HEK293T (cell line): ENCODE measurements at regions not wholly inside any gene's neighbourhood (a gene's known extent, or its start where the extent isn't known, plus 50 kb on each side); places are given as distances from the start of the nearest gene placed in this dataset.

Experiments used
- CTCF ChIA-PET: fragments of 350-600 bp; formaldehyde crosslinking; extraction: SDS; loops from one replicate; lab custom pipeline; 2021; ENCODE audit warnings: antibody characterized with exemption, inconsistent platforms; lab: Yijun Ruan, JAX
- POLR2A ChIA-PET: fragments of 350-600 bp; formaldehyde crosslinking; extraction: SDS; loops from one replicate; lab custom pipeline; 2020; ENCODE audit warnings: antibody characterized with exemption, inconsistent platforms; lab: Yijun Ruan, JAX
- DNase-seq: peaks from one replicate; pipeline ENCODE4 v3.0.0; 2012; ENCODE audit warnings: mixed read lengths; ENCODE audit errors: extremely low spot score
- ARNT ChIP-seq: fragments of 450-650 bp; IDR thresholded peaks from 2 replicates; pipeline ENCODE4 v1.6.1; 2017; ENCODE audit warnings: mild to moderate bottlenecking
- BHLHE40 ChIP-seq: fragments of 450-650 bp; IDR thresholded peaks from 2 replicates; pipeline ENCODE4 v1.6.1; 2016; ENCODE audit warnings: mild to moderate bottlenecking, moderate library complexity, borderline replicate concordance
- CTBP1 ChIP-seq: fragments of 450-650 bp; IDR thresholded peaks from 2 replicates; pipeline ENCODE4 v1.6.1; 2016; ENCODE audit warnings: borderline replicate concordance
- ELF4 ChIP-seq: fragments of 450-650 bp; IDR thresholded peaks from 2 replicates; pipeline ENCODE4 v1.6.1; 2017; ENCODE audit warnings: antibody characterized with exemption
- FOXA1 ChIP-seq: fragments of 450-650 bp; IDR thresholded peaks from 2 replicates; pipeline ENCODE4 v1.6.1; 2016; ENCODE audit warnings: mild to moderate bottlenecking
- FOXK2 ChIP-seq: fragments of 450-650 bp; IDR thresholded peaks from 2 replicates; pipeline ENCODE4 v1.6.1; 2016; ENCODE audit warnings: mild to moderate bottlenecking
- FOXM1 ChIP-seq: fragments of 450-650 bp; IDR thresholded peaks from 2 replicates; pipeline ENCODE4 v1.6.1; 2017; ENCODE audit warnings: mild to moderate bottlenecking, borderline replicate concordance
- HDGF ChIP-seq: fragments of 450-650 bp; IDR thresholded peaks from 2 replicates; pipeline ENCODE4 v1.6.1; 2017; ENCODE audit warnings: antibody characterized with exemption, borderline replicate concordance
- L3MBTL2 ChIP-seq: fragments of 450-650 bp; conservative IDR thresholded peaks from 2 replicates; pipeline ENCODE4 v1.6.1; 2016; ENCODE audit warnings: mild to moderate bottlenecking
- LEF1 ChIP-seq: fragments of 450-650 bp; IDR thresholded peaks from 2 replicates; pipeline ENCODE4 v1.6.1; 2017; ENCODE audit warnings: mild to moderate bottlenecking, borderline replicate concordance
- NFRKB ChIP-seq: fragments of 450-650 bp; IDR thresholded peaks from 2 replicates; pipeline ENCODE4 v1.6.1; 2016; ENCODE audit warnings: mild to moderate bottlenecking, moderate library complexity
- SP1 ChIP-seq: fragments of 450-650 bp; IDR thresholded peaks from 2 replicates; pipeline ENCODE4 v1.6.1; 2017
- SUZ12 ChIP-seq: fragments of 450-650 bp; IDR thresholded peaks from 2 replicates; pipeline ENCODE4 v1.6.1; 2016; ENCODE audit warnings: mild to moderate bottlenecking
- TARDBP ChIP-seq: fragments of 450-650 bp; IDR thresholded peaks from 2 replicates; pipeline ENCODE4 v1.6.1; 2016
- ZNF384 ChIP-seq: fragments of 450-650 bp; IDR thresholded peaks from 2 replicates; pipeline ENCODE4 v1.6.1; 2016
- TF ChIP-seq, protein P1 (sequence below): fragments of 450-650 bp; IDR thresholded peaks from 2 replicates; pipeline ENCODE4 v1.6.1; 2016

DNA sequence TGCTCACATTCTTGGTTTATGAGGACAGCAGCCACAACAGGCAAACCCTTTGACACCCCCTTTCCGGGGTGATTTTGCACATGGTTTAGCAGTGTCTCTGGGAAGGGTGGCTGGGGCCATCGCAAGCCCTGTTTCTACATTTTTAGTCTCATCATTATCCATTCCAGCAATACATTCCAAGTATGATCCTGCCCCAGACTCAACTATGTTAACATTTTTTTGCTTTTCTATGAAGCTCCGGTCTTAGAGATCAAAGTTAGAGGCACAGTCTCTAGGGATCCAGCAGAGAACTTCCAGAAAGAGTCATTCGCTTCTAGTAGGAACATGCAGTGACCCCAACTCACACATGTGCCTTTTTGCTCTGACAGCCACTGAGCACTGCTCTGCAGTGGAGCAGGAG lies 130.9 kb downstream of the TBX5 start:
- ChIA-PET POLR2A (no interaction called here), CTCF (no interaction called here)
- TF ChIP-seq NFRKB (no peak), L3MBTL2 (no peak), ARNT (no peak), TARDBP (no peak), BHLHE40 (no peak), SUZ12 (no peak), FOXK2 (no peak), HDGF (no peak), ELF4 (no peak), CTBP1 (no peak), SP1 (no peak), FOXM1 (no peak), ZNF384 (no peak), FOXA1 (no peak), LEF1 (no peak)
- TF ChIP-seq, protein P1, sequence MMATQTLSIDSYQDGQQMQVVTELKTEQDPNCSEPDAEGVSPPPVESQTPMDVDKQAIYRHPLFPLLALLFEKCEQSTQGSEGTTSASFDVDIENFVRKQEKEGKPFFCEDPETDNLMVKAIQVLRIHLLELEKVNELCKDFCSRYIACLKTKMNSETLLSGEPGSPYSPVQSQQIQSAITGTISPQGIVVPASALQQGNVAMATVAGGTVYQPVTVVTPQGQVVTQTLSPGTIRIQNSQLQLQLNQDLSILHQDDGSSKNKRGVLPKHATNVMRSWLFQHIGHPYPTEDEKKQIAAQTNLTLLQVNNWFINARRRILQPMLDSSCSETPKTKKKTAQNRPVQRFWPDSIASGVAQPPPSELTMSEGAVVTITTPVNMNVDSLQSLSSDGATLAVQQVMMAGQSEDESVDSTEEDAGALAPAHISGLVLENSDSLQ, result no peak
- no peak for DNase-seq

DNA sequence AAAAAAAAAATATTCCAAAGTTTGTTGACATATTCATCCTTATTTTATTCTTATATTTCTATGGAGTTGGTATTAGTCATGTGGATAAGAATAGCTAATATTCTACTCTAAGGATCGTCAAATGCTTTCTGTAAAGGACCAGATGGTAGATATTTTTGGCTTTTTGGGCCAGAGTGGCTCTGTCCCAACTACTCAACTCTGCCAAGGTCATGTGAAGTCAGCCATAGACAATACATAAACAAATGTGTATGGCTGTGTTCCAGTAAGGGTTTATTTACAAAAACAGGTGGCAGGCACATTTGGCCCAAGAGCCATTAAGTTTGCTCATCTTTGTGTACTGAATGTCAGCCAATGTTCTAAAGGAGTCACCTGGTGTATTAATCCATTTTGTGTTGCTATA lies 131.8 kb downstream of the TBX5 start:
- POLR2A ChIA-PET, result no interaction called here
- CTCF ChIA-PET, result interaction anchor here (0.6 kb wide), 1 partner anchor 89 kb away, joined by 6 read pairs; no protein-coding TSS in a partner anchor
- no peak for TF ChIP-seq CTBP1
- TF ChIP-seq SUZ12, result no peak
- TF ChIP-seq SP1, result no peak
- TF ChIP-seq TARDBP, result no peak
- no peak for TF ChIP-seq ARNT
- no peak for TF ChIP-seq BHLHE40
- TF ChIP-seq HDGF, result no peak
- TF ChIP-seq, protein P1, result no peak
- no peak for TF ChIP-seq ELF4
- TF ChIP-seq LEF1, result no peak
- DNase-seq, result no peak

DNA sequence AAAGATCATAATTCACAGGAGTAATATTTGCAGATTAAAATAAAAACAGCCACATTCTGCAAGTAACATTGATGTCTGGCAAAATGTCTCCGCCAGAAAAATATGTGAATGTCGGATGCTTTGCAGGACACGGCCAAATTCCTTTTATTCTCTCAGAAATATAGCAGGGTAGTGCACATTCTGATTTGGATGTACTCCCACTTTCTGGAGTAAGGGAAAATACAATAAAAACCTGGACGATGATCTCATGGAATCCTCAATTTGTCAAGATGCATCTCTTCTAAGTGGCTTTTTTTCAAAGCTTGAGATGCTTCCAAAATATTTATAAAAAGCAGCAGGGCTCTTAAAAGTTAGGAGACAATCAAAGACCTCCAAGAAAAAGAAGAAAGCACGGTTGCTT lies 133.3 kb downstream of the TBX5 start:
- no peak for DNase-seq
- TF ChIP-seq CTBP1, result no peak
- no peak for TF ChIP-seq ELF4
- TF ChIP-seq FOXM1, result no peak
- TF ChIP-seq LEF1, result no peak
- TF ChIP-seq SUZ12, result no peak
- no peak for TF ChIP-seq ARNT
- TF ChIP-seq FOXA1, result no peak
- no peak for TF ChIP-seq FOXK2
- no peak for TF ChIP-seq HDGF
- TF ChIP-seq NFRKB, result no peak
- no peak for TF ChIP-seq TARDBP
- TF ChIP-seq, protein P1, result no peak
- no peak for TF ChIP-seq BHLHE40
- no peak for TF ChIP-seq SP1
- TF ChIP-seq ZNF384, result no peak
- TF ChIP-seq L3MBTL2, result no peak
- POLR2A ChIA-PET, result no interaction called here
- CTCF ChIA-PET, result no interaction called here

DNA sequence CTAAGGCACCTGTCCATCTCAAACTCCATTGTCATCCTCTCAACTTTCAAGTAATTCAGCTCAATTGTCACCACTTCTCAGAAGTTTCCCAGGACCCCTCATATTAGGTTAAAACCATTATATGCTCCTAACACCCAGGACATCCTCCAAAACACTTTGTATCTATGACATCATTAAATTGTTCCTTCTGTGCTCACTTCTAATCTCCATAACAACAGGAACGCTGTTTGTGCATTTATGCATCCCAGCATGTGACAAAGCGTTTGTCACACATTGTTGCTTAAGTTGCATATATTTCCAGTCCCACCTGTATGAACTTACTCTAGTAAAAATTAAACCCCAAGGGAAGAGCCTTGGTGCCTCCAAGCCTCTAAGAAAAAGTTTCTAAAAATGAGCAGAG lies 133.9 kb downstream of the TBX5 start:
- POLR2A ChIA-PET, result no interaction called here
- CTCF ChIA-PET, result no interaction called here
- DNase-seq, result no peak
- TF ChIP-seq L3MBTL2 (no peak), HDGF (no peak), LEF1 (no peak), SP1 (no peak), SUZ12 (no peak), CTBP1 (no peak), TARDBP (no peak)

DNA sequence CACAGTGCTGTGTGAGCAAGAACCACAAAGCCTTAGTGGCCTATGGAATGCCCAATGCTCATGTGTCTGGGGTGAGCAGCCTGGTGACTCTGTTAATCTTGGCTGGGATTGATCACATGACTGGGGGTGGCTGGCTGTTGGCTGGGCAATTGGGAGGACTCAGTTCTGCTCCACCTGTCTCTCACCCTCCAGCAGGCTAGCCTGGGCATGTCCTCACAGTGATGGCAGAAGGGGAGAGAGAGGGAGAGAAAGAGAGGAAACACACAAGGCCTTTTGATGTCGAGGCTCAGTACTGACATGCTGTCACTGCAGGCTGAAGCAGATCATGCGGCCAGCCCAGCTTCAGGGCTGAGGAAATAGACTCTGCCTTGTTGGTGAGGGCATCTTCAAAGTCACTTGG lies 136.8 kb downstream of the TBX5 start:
- TF ChIP-seq FOXM1, result no peak
- no peak for DNase-seq
- CTCF ChIA-PET, result no interaction called here
- POLR2A ChIA-PET, result no interaction called here

DNA sequence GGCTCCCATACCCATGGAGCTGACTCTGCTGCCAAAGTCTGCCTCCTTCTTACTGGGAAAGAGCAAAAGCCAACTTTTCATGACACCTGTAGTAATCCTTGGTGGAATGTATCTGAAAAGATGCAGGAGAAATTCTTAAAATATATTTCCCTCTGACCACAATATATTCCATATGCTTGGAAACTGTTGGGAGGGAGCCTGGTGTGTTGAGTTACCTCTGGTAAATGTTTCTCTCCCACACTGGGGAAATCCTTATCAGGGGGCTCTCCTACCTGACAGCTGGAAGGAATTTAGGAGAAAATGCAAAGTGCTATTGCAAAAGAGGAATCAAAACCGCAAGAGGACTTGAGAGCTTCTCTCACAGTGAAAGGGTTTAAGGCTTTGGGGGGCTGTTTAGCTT lies 139.4 kb downstream of the TBX5 start:
- CTCF ChIA-PET, result no interaction called here
- TF ChIP-seq FOXM1 (no peak), ELF4 (no peak), TARDBP (no peak), L3MBTL2 (no peak), SP1 (no peak), FOXK2 (no peak), FOXA1 (no peak), ARNT (no peak), HDGF (no peak), BHLHE40 (no peak), CTBP1 (no peak), NFRKB (no peak), LEF1 (no peak)
- no peak for DNase-seq
- POLR2A ChIA-PET, result no interaction called here

DNA sequence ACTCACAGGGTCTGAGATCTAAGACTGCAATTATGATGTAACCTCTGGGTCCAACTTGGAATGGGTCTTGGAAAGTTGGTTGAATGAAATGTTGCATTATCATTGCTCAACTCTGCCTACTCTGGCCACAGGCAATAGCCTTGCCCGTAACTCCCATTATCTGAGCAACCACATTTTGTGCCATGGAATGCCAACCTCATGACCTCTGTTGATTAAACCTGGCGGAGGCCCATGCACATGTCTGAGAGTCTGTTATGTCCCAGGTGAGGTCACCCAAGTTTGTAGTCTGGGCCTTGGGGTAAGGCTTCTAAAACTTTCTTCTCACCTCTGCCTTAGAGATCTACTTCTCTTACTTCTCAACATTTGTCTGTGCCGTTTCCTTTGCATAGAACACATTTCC lies 140.9 kb downstream of the TBX5 start:
- ChIA-PET POLR2A (no interaction called here), CTCF (no interaction called here)
- no peak for DNase-seq
- TF ChIP-seq FOXK2 (no peak), HDGF (no peak), FOXM1 (no peak), NFRKB (no peak), CTBP1 (no peak), L3MBTL2 (no peak), FOXA1 (no peak)
- TF ChIP-seq, protein P1, result no peak
